Common myeloid progenitor, CD34-positive (primary cell): ENCODE measurements at regions not wholly inside any gene's neighbourhood (a gene's known extent, or its start where the extent isn't known, plus 50 kb on each side); places are given as distances from the start of the nearest gene placed in this dataset.
"Not testable (repeated sequence)": the region's sequence is repeated elsewhere in the genome, so short reads cannot be mapped to it uniquely, and the experiment has no call there.

Experiments used
- CTCF ChIA-PET: fragments of 350-600 bp; sonication (Branson Sonifier 250); formaldehyde crosslinking; loops from one replicate; lab custom pipeline; 2021; ENCODE audit warnings: antibody characterized with exemption; lab: Charles Lee
- POLR2A ChIA-PET: fragments of 350-600 bp; sonication (Branson Sonifier 250); formaldehyde crosslinking; loops from one replicate; lab custom pipeline; 2021; ENCODE audit warnings: antibody characterized with exemption; lab: Charles Lee
- DNase-seq, 3 donors: peaks; one replicate each; pipeline versions ENCODE4 v3.0.0 to v3.0.0-alpha.2; 2013
- H3K27ac ChIP-seq, 2 experiments: 1 replicate in 1 of 2; 2 replicates in 1 of 2; pipeline ENCODE4 v1.7.0; 2013; ENCODE audit warnings: inconsistent platforms in 2 of 2, low read length in 2 of 2, mild to moderate bottlenecking in 2 of 2, low read depth in 1 of 2, moderate library complexity in 1 of 2; ENCODE audit not compliant: severe bottlenecking in 2 of 2, insufficient read depth in 1 of 2, poor library complexity in 1 of 2
- H3K27me3 ChIP-seq, 5 experiments: replicated peaks in 2 of 5; 1 replicate in 3 of 5; 2 replicates in 2 of 5; pipeline versions ENCODE4 v1.6.1 to v1.7.0; 2013; ENCODE audit warnings: low read length in 4 of 5, mild to moderate bottlenecking in 2 of 5, moderate library complexity in 2 of 5, inconsistent platforms in 1 of 5; ENCODE audit not compliant: insufficient read depth in 5 of 5, control insufficient read depth in 4 of 5
- H3K36me3 ChIP-seq, 4 experiments: 1 replicate in 2 of 4; 2 replicates in 2 of 4; pipeline versions ENCODE4 v1.6.1 to v1.7.0; 2013; ENCODE audit warnings: low read length in 3 of 4, control low read depth in 1 of 4, mild to moderate bottlenecking in 1 of 4; ENCODE audit not compliant: control insufficient read depth in 4 of 4, insufficient read depth in 4 of 4
- H3K4me1 ChIP-seq, 4 experiments: 1 replicate in 3 of 4; 2 replicates in 1 of 4; pipeline versions ENCODE4 v1.6.1 to v1.7.1; 2013; ENCODE audit warnings: low read length in 3 of 4, mild to moderate bottlenecking in 3 of 4, control low read depth in 1 of 4, inconsistent platforms in 1 of 4, moderate library complexity in 1 of 4; ENCODE audit not compliant: control insufficient read depth in 4 of 4, insufficient read depth in 4 of 4; ENCODE audit errors: control extremely low read depth in 1 of 4
- H3K4me3 ChIP-seq, 7 experiments: 1 replicate in 4 of 7; 2 replicates in 3 of 7; pipeline versions ENCODE4 v1.5.1 to v1.7.0; 2013; ENCODE audit warnings: mild to moderate bottlenecking in 7 of 7, low read length in 6 of 7, moderate library complexity in 6 of 7, inconsistent platforms in 2 of 7, low read depth in 2 of 7, control low read depth in 1 of 7; ENCODE audit not compliant: insufficient read depth in 4 of 7, control insufficient read depth in 1 of 7; ENCODE audit errors: extremely low read depth in 1 of 7
- H3K9me3 ChIP-seq, 5 experiments: 1 replicate in 4 of 5; 2 replicates in 1 of 5; pipeline versions ENCODE4 v1.6.1 to v1.7.1; 2013; ENCODE audit warnings: low read length in 4 of 5, mild to moderate bottlenecking in 2 of 5, inconsistent platforms in 1 of 5, low read depth in 1 of 5, moderate library complexity in 1 of 5; ENCODE audit not compliant: control insufficient read depth in 4 of 5, insufficient read depth in 2 of 5; ENCODE audit errors: control extremely low read depth in 1 of 5
- WGBS: methylation state at CpG from one replicate; pipeline ENCODE4 v1.1.5; 2013; ENCODE audit not compliant: insufficient coverage; 5-methylcytosine and 5-hydroxymethylcytosine counted together

GRCh38 chr6:16041327-16041726, 87.6 kb upstream of the MYLIP start:
- ChIA-PET CTCF (no interaction called here), POLR2A (no interaction called here)
- H3K27me3 ChIP-seq, result no peaks in the 10 kb centered on the region
- H3K4me3 ChIP-seq, result no peak overlapping the region
- H3K27ac ChIP-seq, result no peak overlapping the region
- H3K36me3 ChIP-seq, result no peaks in the 10 kb centered on the region
- peaks cover 0 to 6% (median 4%) of the 10 kb centered on the region in 5 experiments for H3K9me3 ChIP-seq
- DNase-seq, result no peak
- WGBS, result no CpG with 5 or more reads among the region's 2 CpGs
- no peaks in the 10 kb centered on the region for H3K4me1 ChIP-seq

- POLR2A ChIA-PET, result no interaction called here
- WGBS, result 95% methylated on average over 14 of the region's 15 CpGs
Observed at GRCh38 chr6:16040628-16040974, 88.3 kb upstream of the MYLIP start.

GRCh38 chr6:16039892-16040627, 88.8 kb upstream of the MYLIP start:
- POLR2A ChIA-PET, H3K27me3 ChIP-seq, H3K36me3 ChIP-seq, CTCF ChIA-PET, H3K4me1 ChIP-seq, H3K4me3 ChIP-seq, H3K9me3 ChIP-seq, H3K27ac ChIP-seq, DNase-seq: not testable (repeated sequence)
- WGBS, result 96% methylated on average over 16 of the region's 17 CpGs

More at GRCh38 chr6:16040628-16040974, 88.3 kb upstream of the MYLIP start:
- CTCF ChIA-PET, result no interaction called here
- Histone ChIP-seq H3K27me3 (no peaks in the 10 kb centered on the region), H3K4me3 (no peak overlapping the region), H3K36me3 (no peaks in the 10 kb centered on the region), H3K9me3 (peaks cover 0 to 6% (median 4%) of the 10 kb centered on the region in 5 experiments), H3K27ac (no peak overlapping the region), H3K4me1 (no peaks in the 10 kb centered on the region)
- DNase-seq, result no peak

- Histone ChIP-seq H3K27me3 (no peaks in the 10 kb centered on the region), H3K9me3 (peaks cover 0 to 6% (median 4%) of the 10 kb centered on the region in 5 experiments), H3K4me1 (no peaks in the 10 kb centered on the region), H3K4me3 (no peak overlapping the region), H3K36me3 (no peaks in the 10 kb centered on the region), H3K27ac (no peak overlapping the region)
- POLR2A ChIA-PET, result no interaction called here
- WGBS, result no CpG with 5 or more reads among the region's 2 CpGs
- DNase-seq, result no peak
- CTCF ChIA-PET, result no interaction called here
Observed at GRCh38 chr6:16038938-16039337, 89.9 kb upstream of the MYLIP start.

- ChIA-PET CTCF (interaction anchor here (0.6 kb wide), 1 partner anchor 71 kb away, joined by 3 read pairs; no protein-coding TSS in a partner anchor), POLR2A (no interaction called here)
- Histone ChIP-seq H3K36me3 (no peaks in the 10 kb centered on the region), H3K9me3 (peaks cover 0 to 10% (median 5%) of the 10 kb centered on the region in 5 experiments), H3K4me3 (no peak overlapping the region), H3K27ac (no peak overlapping the region), H3K4me1 (peaks cover 0 to 9% (median 0%) of the 10 kb centered on the region in 4 experiments), H3K27me3 (no peaks in the 10 kb centered on the region)
- 100% methylated on average over 4 of the region's 4 CpGs for WGBS
- DNase-seq, result no peak
Observed at GRCh38 chr6:16035488-16036080, 93.3 kb upstream of the MYLIP start.

GRCh38 chr6:16033214-16033613, 95.7 kb upstream of the MYLIP start:
- DNase-seq, result peak in 1 of 3 donors; percentile 6
- ChIA-PET POLR2A (no interaction called here), CTCF (no interaction called here)
- Histone ChIP-seq H3K27me3 (no peaks in the 10 kb centered on the region), H3K9me3 (peaks cover 0 to 8% (median 4%) of the 10 kb centered on the region in 5 experiments), H3K27ac (no peak overlapping the region), H3K4me1 (peaks cover 0 to 9% (median 0%) of the 10 kb centered on the region in 4 experiments), H3K36me3 (no peaks in the 10 kb centered on the region), H3K4me3 (no peak overlapping the region)
- 29% methylated on average over 2 of the region's 3 CpGs for WGBS

- H3K27me3 ChIP-seq, result no peaks in the 10 kb centered on the region
- CTCF ChIA-PET, result interaction anchor here (1.1 kb wide), 1 partner anchor 178 kb away, joined by 3 read pairs; no protein-coding TSS in a partner anchor
Observed at GRCh38 chr6:16031278-16031981, 97.5 kb upstream of the MYLIP start.

More at GRCh38 chr6:16031278-16031981, 97.5 kb upstream of the MYLIP start:
- DNase-seq, result peak; percentile 46 to 87 (median 74)
- Histone ChIP-seq H3K36me3 (no peaks in the 10 kb centered on the region), H3K4me1 (peaks cover 0 to 9% (median 1%) of the 10 kb centered on the region in 4 experiments), H3K4me3 (no peak overlapping the region), H3K9me3 (peaks cover 0 to 8% (median 4%) of the 10 kb centered on the region in 5 experiments), H3K27ac (peak overlapping the region in 1 of 2 experiments; percentile 56)
- POLR2A ChIA-PET, result no interaction called here
- WGBS, result 45% methylated on average over 4 of the region's 6 CpGs
